ENCODE measurements at regions not wholly inside any gene's neighbourhood (a gene's known extent, or its start where the extent isn't known, plus 50 kb on each side); places are given as distances from the start of the nearest gene placed in this dataset.

GRCh38 chr21:21682172-21682571 lies 684.0 kb downstream of the NCAM2 start:
- Histone ChIP-seq H2BK5ac (ENCODE audit: low read depth, low read length) (no peak overlapping the region), H3K4me2 (ENCODE audit: insufficient read depth in 1 of 2, low read depth in 2 of 2, low read length in 2 of 2) (no peak overlapping the region)

More at GRCh38 chr21:21682172-21682571, 684.0 kb downstream of the NCAM2 start:
- H3K4ac ChIP-seq (replicated peaks; ENCODE audit: insufficient read length, low read depth, low read length), result no peak overlapping the region
- WGBS, 2 experiments (ENCODE audit: extremely low coverage in 1 of 2, insufficient coverage in 1 of 2, insufficient read length in 1 of 2, insufficient replicate concordance in 2 of 2, low coverage in 1 of 2, low lambda C conversion rate in 2 of 2, missing lambda C conversion rate in 1 of 2), result 100% methylated on average over 2 of the region's 2 CpGs; no CpG with 5 or more reads in 1 of the 2 experiments
- TF ChIP-seq RBBP5 (IDR thresholded peaks at IDR 0.05; ENCODE audit: borderline replicate concordance, low read depth, low read length), result no peak
- no peak for TF ChIP-seq CBX8 (IDR thresholded peaks at IDR 0.05; ENCODE audit: borderline replicate concordance, low read depth, low read length)
- no peak overlapping the region for H2BK120ac ChIP-seq (replicated peaks; ENCODE audit: low read depth, low read length)
- H3K23me2 ChIP-seq (ENCODE audit: low read depth, low read length), result no peaks in the 10 kb centered on the region
- H4K5ac ChIP-seq (ENCODE audit: insufficient read length, low read depth, low read length), result no peak overlapping the region
- H2BK12ac ChIP-seq (ENCODE audit: low read depth, low read length), result no peak overlapping the region
- no peaks in the 10 kb centered on the region for H3K27me3 ChIP-seq (replicated peaks in 1 of 4; ENCODE audit: control insufficient read depth in 3 of 4, extremely low read depth in 1 of 4, insufficient read depth in 3 of 4, low read length in 3 of 4)
- H3K4me3 ChIP-seq (ENCODE audit: extremely low read depth in 1 of 4, insufficient read depth in 2 of 4, low read depth in 3 of 4, low read length in 4 of 4), result no peak overlapping the region
- H4K91ac ChIP-seq (replicated peaks; ENCODE audit: insufficient read length, low read length), result no peak overlapping the region
- no peak overlapping the region for H2AK5ac ChIP-seq (ENCODE audit: low read depth, low read length)
- H3K79me2 ChIP-seq (ENCODE audit: control insufficient read depth in 1 of 2, insufficient read depth in 2 of 2, low read length in 2 of 2), result no peaks in the 10 kb centered on the region
- POLR2A ChIA-PET (ENCODE audit: partially characterized antibody), result no interaction called here
- no peak overlapping the region for H3K27ac ChIP-seq (ENCODE audit: low read depth, low read length)
- H2BK15ac ChIP-seq (ENCODE audit: low read length), result no peak overlapping the region
- no peaks in the 10 kb centered on the region for H4K20me1 ChIP-seq (replicated peaks in 1 of 2; ENCODE audit: control insufficient read depth in 1 of 2, insufficient read depth in 2 of 2, low read length in 2 of 2)
- no peak overlapping the region for H3K23ac ChIP-seq (ENCODE audit: insufficient read length)
- no peak overlapping the region for H2BK20ac ChIP-seq (ENCODE audit: low read length)
- FAIRE-seq, result no peak
- H3K9ac ChIP-seq (replicated peaks in 1 of 4; ENCODE audit: extremely low read depth in 1 of 4, low read depth in 3 of 4, low read length in 3 of 4), result no peak overlapping the region
- DNase-seq (ENCODE audit: low read depth in 1 of 2, low spot score in 2 of 2), result no peak
- no peak overlapping the region for H4K8ac ChIP-seq (ENCODE audit: extremely low read depth, insufficient read depth, low read length)
- H3K14ac ChIP-seq (ENCODE audit: insufficient read length), result no peak overlapping the region
- H3K4me1 ChIP-seq (replicated peaks in 1 of 4; ENCODE audit: control insufficient read depth in 3 of 4, insufficient read depth in 4 of 4, low read length in 3 of 4), result no peaks in the 10 kb centered on the region
- no peaks in the 10 kb centered on the region for H3K79me1 ChIP-seq (ENCODE audit: low read depth, low read length)
- no peak overlapping the region for H3K56ac ChIP-seq (replicated peaks; ENCODE audit: insufficient read length, low read depth, low read length)
- H3K36me3 ChIP-seq (ENCODE audit: control insufficient read depth in 2 of 4, insufficient read depth in 4 of 4, low read length in 3 of 4), result no peaks in the 10 kb centered on the region
- CTCF ChIA-PET (ENCODE audit: partially characterized antibody), result no interaction called here
- peaks cover 0 to 4% of the 10 kb centered on the region in 2 experiments; a peak in 1 of 4 replicates for H3K9me3 ChIP-seq (ENCODE audit: insufficient read depth in 2 of 2, low read depth in 1 of 2, low read length in 1 of 2)
- no peak overlapping the region for H2AFZ ChIP-seq (ENCODE audit: low read length)
- no peak overlapping the region for H3K18ac ChIP-seq (ENCODE audit: extremely low read depth, low read length)

Measured in H1 (cell line).